Panc1 (cell line): ENCODE measurements at regions not wholly inside any gene's neighbourhood (a gene's known extent, or its start where the extent isn't known, plus 50 kb on each side); places are given as distances from the start of the nearest gene placed in this dataset.

Experiments
- CTCF ChIP-seq: fragments of 450-650 bp; IDR thresholded peaks from 2 replicates; pipeline ENCODE4 v1.5.1; 2017; ENCODE audit warnings: mild to moderate bottlenecking
- POLR2AphosphoS5 ChIP-seq: IDR thresholded peaks from 2 replicates; pipeline ENCODE4 v1.6.1; 2012; ENCODE audit warnings: mild to moderate bottlenecking, low read depth, low read length, moderate library complexity
- TCF7L2 ChIP-seq: IDR thresholded peaks from 2 replicates; pipeline ENCODE4 v1.6.1; 2011; ENCODE audit warnings: mild to moderate bottlenecking, low read depth, low read length, inconsistent platforms

- TF ChIP-seq CTCF, result no peak
- no peak for TF ChIP-seq POLR2AphosphoS5
- TF ChIP-seq TCF7L2, result no peak
Measured at GRCh38 chr3:144275005-144275404, 303.4 kb downstream of the DIPK2A start.
